ENCODE measurements at regions not wholly inside any gene's neighbourhood (a gene's known extent, or its start where the extent isn't known, plus 50 kb on each side); places are given as distances from the start of the nearest gene placed in this dataset.

DNA sequence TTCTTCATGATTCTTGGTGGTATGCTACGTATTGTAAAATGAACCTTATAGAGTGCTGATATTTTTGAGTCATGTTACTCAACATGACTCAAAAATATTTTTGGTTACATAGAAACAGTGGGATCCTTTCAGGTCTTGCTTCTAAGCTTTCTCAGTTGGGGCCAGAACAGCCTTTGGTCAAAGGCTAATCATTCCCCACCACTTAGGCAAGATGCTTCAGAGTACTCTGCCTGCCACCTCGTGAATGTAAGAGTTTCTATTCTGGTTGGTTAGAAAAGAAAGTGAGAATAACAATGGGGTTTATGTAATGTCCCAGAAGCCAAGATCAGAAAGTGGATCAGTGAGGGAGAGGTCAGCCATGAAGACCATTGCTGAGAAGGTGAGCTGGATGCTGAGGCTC, 327.8 kb downstream of the TCERG1L start:
- DNase-seq (ENCODE audit: low spot score) = no peak
- TF ChIP-seq, protein P1, sequence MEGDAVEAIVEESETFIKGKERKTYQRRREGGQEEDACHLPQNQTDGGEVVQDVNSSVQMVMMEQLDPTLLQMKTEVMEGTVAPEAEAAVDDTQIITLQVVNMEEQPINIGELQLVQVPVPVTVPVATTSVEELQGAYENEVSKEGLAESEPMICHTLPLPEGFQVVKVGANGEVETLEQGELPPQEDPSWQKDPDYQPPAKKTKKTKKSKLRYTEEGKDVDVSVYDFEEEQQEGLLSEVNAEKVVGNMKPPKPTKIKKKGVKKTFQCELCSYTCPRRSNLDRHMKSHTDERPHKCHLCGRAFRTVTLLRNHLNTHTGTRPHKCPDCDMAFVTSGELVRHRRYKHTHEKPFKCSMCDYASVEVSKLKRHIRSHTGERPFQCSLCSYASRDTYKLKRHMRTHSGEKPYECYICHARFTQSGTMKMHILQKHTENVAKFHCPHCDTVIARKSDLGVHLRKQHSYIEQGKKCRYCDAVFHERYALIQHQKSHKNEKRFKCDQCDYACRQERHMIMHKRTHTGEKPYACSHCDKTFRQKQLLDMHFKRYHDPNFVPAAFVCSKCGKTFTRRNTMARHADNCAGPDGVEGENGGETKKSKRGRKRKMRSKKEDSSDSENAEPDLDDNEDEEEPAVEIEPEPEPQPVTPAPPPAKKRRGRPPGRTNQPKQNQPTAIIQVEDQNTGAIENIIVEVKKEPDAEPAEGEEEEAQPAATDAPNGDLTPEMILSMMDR (IDR thresholded peaks at IDR 0.05) = no peak
- no peak for ATAC-seq (ENCODE audit: low FRiP score)

GRCh38 chr10:130984686-130985085, 326.8 kb downstream of the TCERG1L start:
- no peak for ATAC-seq (ENCODE audit: low FRiP score)
- TF ChIP-seq, protein P1 (IDR thresholded peaks at IDR 0.05) = no peak
- no peak for DNase-seq (ENCODE audit: low spot score)

GRCh38 chr10:130985158-130985753, 326.3 kb downstream of the TCERG1L start:
- ATAC-seq (ENCODE audit: low FRiP score) (no peak), DNase-seq (ENCODE audit: low spot score) (no peak)

GRCh38 chr10:130986846-130987245, 324.7 kb downstream of the TCERG1L start:
- TF ChIP-seq, protein P1 (IDR thresholded peaks at IDR 0.05) = no peak
- no peak for ATAC-seq (ENCODE audit: low FRiP score)
- DNase-seq (ENCODE audit: low spot score) = no peak

More at GRCh38 chr10:130985158-130985753, 326.3 kb downstream of the TCERG1L start:
- TF ChIP-seq, protein P1 (IDR thresholded peaks at IDR 0.05) = no peak

GRCh38 chr10:130987401-130987800, 324.1 kb downstream of the TCERG1L start:
- DNase-seq (ENCODE audit: low spot score) = no peak
- TF ChIP-seq, protein P1 (IDR thresholded peaks at IDR 0.05) = no peak
- ATAC-seq (ENCODE audit: low FRiP score) = no peak

GRCh38 chr10:130989670-130990232, 321.8 kb downstream of the TCERG1L start:
- DNase-seq (ENCODE audit: low spot score) = no peak

More at GRCh38 chr10:130989670-130990232, 321.8 kb downstream of the TCERG1L start:
- no peak for ATAC-seq (ENCODE audit: low FRiP score)
- TF ChIP-seq, protein P1 (IDR thresholded peaks at IDR 0.05) = no peak
